HEK293 (cell line): ENCODE measurements at regions not wholly inside any gene's neighbourhood (a gene's known extent, or its start where the extent isn't known, plus 50 kb on each side); places are given as distances from the start of the nearest gene placed in this dataset.

ENCODE experiments used
- CTCF ChIA-PET: fragments of 350-600 bp; formaldehyde crosslinking; extraction: SDS; loops from one replicate; lab custom pipeline; 2021; ENCODE audit warnings: antibody characterized with exemption; lab: Yijun Ruan, JAX
- POLR2A ChIA-PET: fragments of 300-600 bp; formaldehyde crosslinking; extraction: SDS; loops from one replicate; lab custom pipeline; 2020; ENCODE audit warnings: antibody characterized with exemption, inconsistent platforms; lab: Yijun Ruan, JAX
- H3K27ac ChIP-seq: fragments of 200-500 bp; sonication (Bioruptor generic); 2 replicates; pipeline ENCODE4 v1.5.1; 2014; ENCODE audit warnings: low read depth, low read length, control low read depth, inconsistent platforms; ENCODE audit errors: extremely low read depth
- H3K36me3 ChIP-seq, 2 experiments: fragments of 200-500 bp in 1 of 2; sonication (Bioruptor generic) in 1 of 2; 1 replicate in 1 of 2; 2 replicates in 1 of 2; pipeline ENCODE4 v1.5.1; 2014 to 2017; ENCODE audit warnings: inconsistent platforms in 2 of 2, low read length in 2 of 2; ENCODE audit not compliant: control insufficient read depth in 2 of 2, insufficient read depth in 1 of 2
- H3K4me1 ChIP-seq: fragments of 200-500 bp; sonication (Bioruptor generic); 2 replicates; pipeline ENCODE4 v1.5.1; 2014; ENCODE audit warnings: mild to moderate bottlenecking, low read length, inconsistent platforms; ENCODE audit not compliant: control insufficient read depth, insufficient read depth
- H3K4me3 ChIP-seq: 2 replicates; pipeline ENCODE4 v1.5.1; 2011; ENCODE audit warnings: low read depth, mild to moderate bottlenecking, control low read depth, low read length, moderate library complexity
- H3K9me3 ChIP-seq: fragments of 200-500 bp; sonication (Bioruptor generic); 2 replicates; pipeline ENCODE4 v1.5.1; 2014; ENCODE audit warnings: low read depth, low read length, inconsistent platforms; ENCODE audit not compliant: control insufficient read depth, insufficient read depth
- ELK4 ChIP-seq: IDR thresholded peaks from 2 replicates; pipeline ENCODE4 v1.6.1; 2011; ENCODE audit warnings: mild to moderate bottlenecking, low read depth, low read length, borderline replicate concordance
- FEZF1 ChIP-seq: fragments of 450-650 bp; formaldehyde crosslinking; IDR thresholded peaks from 2 replicates; pipeline ENCODE4 v1.5.1; 2016; ENCODE audit warnings: missing biosample characterization, missing genetic modification characterization
- GLIS1 ChIP-seq: fragments of 450-650 bp; formaldehyde crosslinking; IDR thresholded peaks from 2 replicates; pipeline ENCODE4 v1.5.1; 2016; ENCODE audit warnings: missing biosample characterization, missing genetic modification characterization
- REPIN1 ChIP-seq: fragments of 450-650 bp; formaldehyde crosslinking; IDR thresholded peaks from 2 replicates; pipeline ENCODE4 v1.5.1; 2017; ENCODE audit warnings: missing biosample characterization, missing genetic modification characterization, low read depth
- ZBTB11 ChIP-seq: fragments of 450-650 bp; formaldehyde crosslinking; conservative IDR thresholded peaks from 2 replicates; pipeline ENCODE4 v1.5.1; 2016; ENCODE audit warnings: low read depth, missing biosample characterization, missing genetic modification characterization
- ZNF112 ChIP-seq: fragments of 450-650 bp; formaldehyde crosslinking; IDR thresholded peaks from 2 replicates; pipeline ENCODE4 v1.5.0; 2017; ENCODE audit warnings: missing biosample characterization, missing genetic modification characterization
- ZNF239 ChIP-seq: fragments of 450-650 bp; formaldehyde crosslinking; IDR thresholded peaks from 2 replicates; pipeline ENCODE4 v1.5.1; 2016; ENCODE audit warnings: missing biosample characterization, missing genetic modification characterization
- ZNF24 ChIP-seq: fragments of 450-650 bp; formaldehyde crosslinking; IDR thresholded peaks from 2 replicates; pipeline ENCODE4 v1.5.1; 2016; ENCODE audit warnings: missing biosample characterization, missing genetic modification characterization
- ZNF302 ChIP-seq: fragments of 450-650 bp; formaldehyde crosslinking; IDR thresholded peaks from 2 replicates; pipeline ENCODE4 v1.5.1; 2016; ENCODE audit warnings: missing biosample characterization, missing genetic modification characterization, low read depth
- ZNF391 ChIP-seq: fragments of 450-650 bp; formaldehyde crosslinking; IDR thresholded peaks from 2 replicates; pipeline ENCODE4 v1.5.1; 2016; ENCODE audit warnings: low read depth, missing biosample characterization, missing genetic modification characterization, borderline replicate concordance
- ZNF404 ChIP-seq: fragments of 450-650 bp; formaldehyde crosslinking; IDR thresholded peaks from 2 replicates; pipeline ENCODE4 v1.5.1; 2017; ENCODE audit warnings: missing biosample characterization, missing genetic modification characterization
- ZNF426 ChIP-seq: fragments of 450-650 bp; formaldehyde crosslinking; IDR thresholded peaks from 2 replicates; pipeline ENCODE4 v1.5.1; 2017; ENCODE audit warnings: missing biosample characterization, missing genetic modification characterization, mild to moderate bottlenecking, inconsistent platforms, moderate library complexity
- ZNF433 ChIP-seq: fragments of 450-650 bp; formaldehyde crosslinking; IDR thresholded peaks from 2 replicates; pipeline ENCODE4 v1.5.1; 2016; ENCODE audit warnings: missing biosample characterization, missing genetic modification characterization, low read depth
- ZNF48 ChIP-seq: fragments of 450-650 bp; formaldehyde crosslinking; IDR thresholded peaks from 2 replicates; pipeline ENCODE4 v1.5.1; 2016; ENCODE audit warnings: missing biosample characterization, missing genetic modification characterization
- ZNF510 ChIP-seq: fragments of 450-650 bp; formaldehyde crosslinking; IDR thresholded peaks from 2 replicates; pipeline ENCODE4 v1.5.1; 2018; ENCODE audit warnings: mild to moderate bottlenecking, missing genetic modification characterization, missing biosample characterization; ENCODE audit not compliant: insufficient replicate concordance
- ZNF600 ChIP-seq: fragments of 450-650 bp; formaldehyde crosslinking; IDR thresholded peaks from 2 replicates; pipeline ENCODE4 v1.5.1; 2016; ENCODE audit warnings: missing biosample characterization, missing genetic modification characterization
- ZNF777 ChIP-seq: fragments of 450-650 bp; formaldehyde crosslinking; IDR thresholded peaks from 2 replicates; pipeline ENCODE4 v1.5.1; 2017; ENCODE audit warnings: missing biosample characterization, missing genetic modification characterization, borderline replicate concordance
- ZNF792 ChIP-seq: fragments of 450-650 bp; formaldehyde crosslinking; IDR thresholded peaks from 2 replicates; pipeline ENCODE4 v1.5.1; 2016; ENCODE audit warnings: missing biosample characterization, missing genetic modification characterization
- ZNF830 ChIP-seq: fragments of 450-650 bp; IDR thresholded peaks from 2 replicates; pipeline ENCODE4 v1.5.0; 2018; ENCODE audit warnings: missing biosample characterization, missing genetic modification characterization, low read depth, mild to moderate bottlenecking, moderate library complexity
- ZXDB ChIP-seq: fragments of 450-650 bp; formaldehyde crosslinking; IDR thresholded peaks from 2 replicates; pipeline ENCODE4 v1.5.1; 2016; ENCODE audit warnings: missing biosample characterization, missing genetic modification characterization
- TF ChIP-seq, protein P1 (sequence below): fragments of 450-650 bp; formaldehyde crosslinking; IDR thresholded peaks from 2 replicates; pipeline ENCODE4 v1.5.1; 2017; ENCODE audit warnings: missing biosample characterization, missing genetic modification characterization
- TF ChIP-seq, protein P2 (sequence below): fragments of 450-650 bp; IDR thresholded peaks from 2 replicates; pipeline ENCODE4 v1.5.1; 2018; ENCODE audit warnings: missing biosample characterization, missing genetic modification characterization
- TF ChIP-seq, protein P3 (sequence below): fragments of 450-650 bp; formaldehyde crosslinking; IDR thresholded peaks from 2 replicates; pipeline ENCODE4 v1.5.1; 2017; ENCODE audit warnings: missing biosample characterization, missing genetic modification characterization

DNA sequence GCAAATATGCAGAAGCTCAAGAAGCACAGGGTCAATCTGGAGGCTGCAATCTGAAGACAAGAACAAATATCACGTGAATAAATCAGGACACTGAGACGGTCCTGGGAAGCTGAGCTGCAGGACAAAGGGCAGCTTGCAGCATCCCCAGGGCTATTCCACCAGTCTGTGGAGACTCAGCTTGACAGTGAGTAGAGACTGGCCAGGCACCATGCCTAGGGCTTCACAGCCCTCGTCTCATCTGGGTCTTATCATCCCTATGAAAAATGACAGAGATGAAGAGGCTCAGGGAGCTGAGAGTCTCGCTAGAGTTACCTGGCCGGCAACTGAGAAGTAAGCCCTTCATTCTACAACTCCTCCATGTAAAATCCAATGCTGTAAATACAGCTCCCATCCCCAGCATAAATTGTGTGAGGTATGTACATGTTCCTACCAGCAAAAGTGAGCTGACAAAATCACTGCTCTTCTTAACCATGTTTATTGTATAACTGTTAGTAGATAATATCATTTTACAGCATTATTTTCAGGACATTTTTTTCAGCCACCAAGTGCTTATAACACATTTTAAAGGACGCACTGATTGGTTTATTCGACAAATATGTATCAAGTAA lies 186.6 kb upstream of the IGFBP3 start:
- no peak overlapping the region for H3K4me3 ChIP-seq
- TF ChIP-seq ZNF24 (tag by site-specific recombination) (no peak), ZNF830 (tag by site-specific recombination) (no peak), ZNF433 (tag by site-specific recombination) (no peak), ZNF48 (no peak), FEZF1 (tag by site-specific recombination) (no peak), ZNF302 (no peak), ZNF239 (no peak), GLIS1 (tag by site-specific recombination) (no peak), ZNF777 (tag by site-specific recombination) (no peak), ZNF404 (tag by site-specific recombination) (no peak), ZNF792 (tag by site-specific recombination) (no peak)
- TF ChIP-seq, protein P1, sequence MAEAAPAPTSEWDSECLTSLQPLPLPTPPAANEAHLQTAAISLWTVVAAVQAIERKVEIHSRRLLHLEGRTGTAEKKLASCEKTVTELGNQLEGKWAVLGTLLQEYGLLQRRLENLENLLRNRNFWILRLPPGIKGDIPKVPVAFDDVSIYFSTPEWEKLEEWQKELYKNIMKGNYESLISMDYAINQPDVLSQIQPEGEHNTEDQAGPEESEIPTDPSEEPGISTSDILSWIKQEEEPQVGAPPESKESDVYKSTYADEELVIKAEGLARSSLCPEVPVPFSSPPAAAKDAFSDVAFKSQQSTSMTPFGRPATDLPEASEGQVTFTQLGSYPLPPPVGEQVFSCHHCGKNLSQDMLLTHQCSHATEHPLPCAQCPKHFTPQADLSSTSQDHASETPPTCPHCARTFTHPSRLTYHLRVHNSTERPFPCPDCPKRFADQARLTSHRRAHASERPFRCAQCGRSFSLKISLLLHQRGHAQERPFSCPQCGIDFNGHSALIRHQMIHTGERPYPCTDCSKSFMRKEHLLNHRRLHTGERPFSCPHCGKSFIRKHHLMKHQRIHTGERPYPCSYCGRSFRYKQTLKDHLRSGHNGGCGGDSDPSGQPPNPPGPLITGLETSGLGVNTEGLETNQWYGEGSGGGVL (tag by site-specific recombination): no peak
- TF ChIP-seq, protein P2, sequence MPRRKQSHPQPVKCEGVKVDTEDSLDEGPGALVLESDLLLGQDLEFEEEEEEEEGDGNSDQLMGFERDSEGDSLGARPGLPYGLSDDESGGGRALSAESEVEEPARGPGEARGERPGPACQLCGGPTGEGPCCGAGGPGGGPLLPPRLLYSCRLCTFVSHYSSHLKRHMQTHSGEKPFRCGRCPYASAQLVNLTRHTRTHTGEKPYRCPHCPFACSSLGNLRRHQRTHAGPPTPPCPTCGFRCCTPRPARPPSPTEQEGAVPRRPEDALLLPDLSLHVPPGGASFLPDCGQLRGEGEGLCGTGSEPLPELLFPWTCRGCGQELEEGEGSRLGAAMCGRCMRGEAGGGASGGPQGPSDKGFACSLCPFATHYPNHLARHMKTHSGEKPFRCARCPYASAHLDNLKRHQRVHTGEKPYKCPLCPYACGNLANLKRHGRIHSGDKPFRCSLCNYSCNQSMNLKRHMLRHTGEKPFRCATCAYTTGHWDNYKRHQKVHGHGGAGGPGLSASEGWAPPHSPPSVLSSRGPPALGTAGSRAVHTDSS (tag by site-specific recombination): no peak
- TF ChIP-seq, all 188 proteins: peak for 0
- ChIA-PET POLR2A (no interaction called here), CTCF (no interaction called here)
- H3K27ac ChIP-seq: no peak overlapping the region
- no peaks in the 10 kb centered on the region for H3K9me3 ChIP-seq
- no peaks in the 10 kb centered on the region for H3K36me3 ChIP-seq
- H3K4me1 ChIP-seq: no peaks in the 10 kb centered on the region

GRCh38 chr7:46100521-46100920 lies 179.4 kb upstream of the IGFBP3 start:
- Histone ChIP-seq H3K27ac (no peak overlapping the region), H3K4me3 (no peak overlapping the region), H3K4me1 (no peaks in the 10 kb centered on the region), H3K9me3 (no peaks in the 10 kb centered on the region), H3K36me3 (no peaks in the 10 kb centered on the region)
- POLR2A ChIA-PET: interaction anchor here (0.5 kb wide), 1 partner anchor 113 kb away, joined by 8 read pairs; no protein-coding TSS in a partner anchor
- CTCF ChIA-PET: interaction anchor here (1.2 kb wide), 1 partner anchor 29 kb away, joined by 4 read pairs; no protein-coding TSS in a partner anchor
- TF ChIP-seq ZNF426: no peak

GRCh38 chr7:46099076-46099475 lies 178.0 kb upstream of the IGFBP3 start:
- ChIA-PET CTCF (interaction anchor here (1.0 kb wide), 1 partner anchor 177 kb away, joined by 3 read pairs; no protein-coding TSS in a partner anchor), POLR2A (no interaction called here)
- Histone ChIP-seq H3K27ac (no peak overlapping the region), H3K4me3 (no peak overlapping the region), H3K9me3 (no peaks in the 10 kb centered on the region), H3K36me3 (no peaks in the 10 kb centered on the region), H3K4me1 (no peaks in the 10 kb centered on the region)
- TF ChIP-seq ELK4 (no peak), ZBTB11 (tag by site-specific recombination) (no peak), ZNF777 (tag by site-specific recombination) (no peak), ZNF600 (tag by site-specific recombination) (no peak), REPIN1 (tag by site-specific recombination) (no peak), ZNF510 (no peak), ZXDB (no peak), ZNF24 (tag by site-specific recombination) (no peak), ZNF391 (tag by site-specific recombination) (no peak), ZNF112 (tag by site-specific recombination) (no peak)
- TF ChIP-seq, protein P3, sequence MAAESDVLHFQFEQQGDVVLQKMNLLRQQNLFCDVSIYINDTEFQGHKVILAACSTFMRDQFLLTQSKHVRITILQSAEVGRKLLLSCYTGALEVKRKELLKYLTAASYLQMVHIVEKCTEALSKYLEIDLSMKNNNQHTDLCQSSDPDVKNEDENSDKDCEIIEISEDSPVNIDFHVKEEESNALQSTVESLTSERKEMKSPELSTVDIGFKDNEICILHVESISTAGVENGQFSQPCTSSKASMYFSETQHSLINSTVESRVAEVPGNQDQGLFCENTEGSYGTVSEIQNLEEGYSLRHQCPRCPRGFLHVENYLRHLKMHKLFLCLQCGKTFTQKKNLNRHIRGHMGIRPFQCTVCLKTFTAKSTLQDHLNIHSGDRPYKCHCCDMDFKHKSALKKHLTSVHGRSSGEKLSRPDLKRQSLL: no peak
